C4-2B (cell line): ENCODE measurements at regions not wholly inside any gene's neighbourhood (a gene's known extent, or its start where the extent isn't known, plus 50 kb on each side); places are given as distances from the start of the nearest gene placed in this dataset.

Experiments
- ZFX ChIP-seq: fragments of 450-650 bp; IDR thresholded peaks from 2 replicates; pipeline ENCODE4 v1.6.1; 2017
- TF ChIP-seq, protein P1 (sequence below): fragments of 450-650 bp; conservative IDR thresholded peaks from 2 replicates; pipeline ENCODE4 v1.5.1; 2017; ENCODE audit warnings: mild to moderate bottlenecking

DNA sequence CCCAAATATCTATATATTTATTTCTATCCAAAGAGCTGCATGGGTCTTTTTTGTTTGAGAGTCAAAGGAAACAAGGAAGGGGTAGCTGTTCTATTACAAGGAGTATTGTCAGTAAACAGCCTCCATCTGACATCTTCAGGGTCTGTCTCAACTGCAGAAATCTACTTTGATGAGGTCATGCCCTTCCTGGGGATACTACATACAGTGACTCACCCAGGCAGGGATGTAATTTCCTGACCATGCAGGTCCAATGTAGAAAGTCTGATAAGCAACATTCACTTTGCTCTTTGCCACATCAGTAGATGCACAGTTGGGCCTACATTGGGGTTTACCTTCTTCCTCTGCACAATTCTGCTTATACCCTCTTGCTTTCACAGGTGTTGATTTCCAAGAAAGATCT is 165.5 kb downstream of the TLR4 start:
- TF ChIP-seq, protein P1, sequence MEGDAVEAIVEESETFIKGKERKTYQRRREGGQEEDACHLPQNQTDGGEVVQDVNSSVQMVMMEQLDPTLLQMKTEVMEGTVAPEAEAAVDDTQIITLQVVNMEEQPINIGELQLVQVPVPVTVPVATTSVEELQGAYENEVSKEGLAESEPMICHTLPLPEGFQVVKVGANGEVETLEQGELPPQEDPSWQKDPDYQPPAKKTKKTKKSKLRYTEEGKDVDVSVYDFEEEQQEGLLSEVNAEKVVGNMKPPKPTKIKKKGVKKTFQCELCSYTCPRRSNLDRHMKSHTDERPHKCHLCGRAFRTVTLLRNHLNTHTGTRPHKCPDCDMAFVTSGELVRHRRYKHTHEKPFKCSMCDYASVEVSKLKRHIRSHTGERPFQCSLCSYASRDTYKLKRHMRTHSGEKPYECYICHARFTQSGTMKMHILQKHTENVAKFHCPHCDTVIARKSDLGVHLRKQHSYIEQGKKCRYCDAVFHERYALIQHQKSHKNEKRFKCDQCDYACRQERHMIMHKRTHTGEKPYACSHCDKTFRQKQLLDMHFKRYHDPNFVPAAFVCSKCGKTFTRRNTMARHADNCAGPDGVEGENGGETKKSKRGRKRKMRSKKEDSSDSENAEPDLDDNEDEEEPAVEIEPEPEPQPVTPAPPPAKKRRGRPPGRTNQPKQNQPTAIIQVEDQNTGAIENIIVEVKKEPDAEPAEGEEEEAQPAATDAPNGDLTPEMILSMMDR, result no peak
- TF ChIP-seq ZFX, result no peak
